Peyer's patch (tissue), 4 donors: ENCODE measurements at regions not wholly inside any gene's neighbourhood (a gene's known extent, or its start where the extent isn't known, plus 50 kb on each side); places are given as distances from the start of the nearest gene placed in this dataset.

ENCODE experiments used
- POLR2A ChIP-seq, 2 donors: fragments of 450-650 bp; IDR thresholded peaks; one replicate each; pipeline ENCODE4 v1.5.1; 2017; ENCODE audit warnings: antibody characterized with exemption in 2 of 2, mild to moderate bottlenecking in 2 of 2, moderate library complexity in 2 of 2
- TF ChIP-seq, protein P1 (sequence below), 6 experiments: fragments of 450-650 bp in 4 of 6; fragments of 200-600 bp in 2 of 6; sonication (generic) in 1 of 6; IDR thresholded peaks; one replicate each; pipeline ENCODE4 v1.5.1; 2017 to 2019; ENCODE audit warnings: antibody characterized with exemption in 6 of 6, mild to moderate bottlenecking in 3 of 6, moderate library complexity in 1 of 6

DNA sequence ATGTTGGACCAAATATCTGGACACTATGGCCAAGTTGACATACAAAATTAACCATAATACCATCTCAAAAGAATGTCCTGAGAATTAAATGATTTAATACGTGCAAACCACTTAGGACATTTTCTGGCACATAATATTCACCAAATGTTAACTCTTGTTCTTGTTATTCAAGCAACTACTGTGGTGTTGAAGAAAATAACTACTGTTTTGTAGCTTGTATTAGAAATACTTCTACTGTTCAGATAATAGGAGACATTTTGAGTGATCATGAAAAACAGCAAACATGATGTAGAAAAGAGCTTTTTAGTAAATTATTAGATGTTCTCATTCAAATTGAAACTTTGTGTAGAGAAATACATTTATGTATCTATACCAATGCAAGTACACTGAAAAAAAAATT is 140.7 kb upstream of the SMIM31 start:
- TF ChIP-seq POLR2A (IDR thresholded peaks at IDR 0.05) = no peak
- TF ChIP-seq, protein P1, sequence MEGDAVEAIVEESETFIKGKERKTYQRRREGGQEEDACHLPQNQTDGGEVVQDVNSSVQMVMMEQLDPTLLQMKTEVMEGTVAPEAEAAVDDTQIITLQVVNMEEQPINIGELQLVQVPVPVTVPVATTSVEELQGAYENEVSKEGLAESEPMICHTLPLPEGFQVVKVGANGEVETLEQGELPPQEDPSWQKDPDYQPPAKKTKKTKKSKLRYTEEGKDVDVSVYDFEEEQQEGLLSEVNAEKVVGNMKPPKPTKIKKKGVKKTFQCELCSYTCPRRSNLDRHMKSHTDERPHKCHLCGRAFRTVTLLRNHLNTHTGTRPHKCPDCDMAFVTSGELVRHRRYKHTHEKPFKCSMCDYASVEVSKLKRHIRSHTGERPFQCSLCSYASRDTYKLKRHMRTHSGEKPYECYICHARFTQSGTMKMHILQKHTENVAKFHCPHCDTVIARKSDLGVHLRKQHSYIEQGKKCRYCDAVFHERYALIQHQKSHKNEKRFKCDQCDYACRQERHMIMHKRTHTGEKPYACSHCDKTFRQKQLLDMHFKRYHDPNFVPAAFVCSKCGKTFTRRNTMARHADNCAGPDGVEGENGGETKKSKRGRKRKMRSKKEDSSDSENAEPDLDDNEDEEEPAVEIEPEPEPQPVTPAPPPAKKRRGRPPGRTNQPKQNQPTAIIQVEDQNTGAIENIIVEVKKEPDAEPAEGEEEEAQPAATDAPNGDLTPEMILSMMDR (IDR thresholded peaks at IDR 0.05) = no peak
